ENCODE measurements at regions not wholly inside any gene's neighbourhood (a gene's known extent, or its start where the extent isn't known, plus 50 kb on each side); places are given as distances from the start of the nearest gene placed in this dataset.
"Not testable (repeated sequence)": the region's sequence is repeated elsewhere in the genome, so short reads cannot be mapped to it uniquely, and the experiment has no call there.

GRCh38 chr16:35798885-35799426, 2339.5 kb downstream of the TP53TG3F start:
- no peak overlapping the region for H3K4me2 ChIP-seq (ENCODE audit: unreplicated experiment)
- H3K27ac ChIP-seq: no peak overlapping the region
- TF ChIP-seq EZH2phosphoT487 (IDR thresholded peaks at IDR 0.05; ENCODE audit: insufficient read depth, low read depth) (no peak), EZH2 (IDR thresholded peaks at IDR 0.05; ENCODE audit: insufficient read depth, poor library complexity, severe bottlenecking) (no peak)
- H4K20me1 ChIP-seq (ENCODE audit: insufficient read depth): no peaks in the 10 kb centered on the region
- no peaks in the 10 kb centered on the region for H3K4me1 ChIP-seq (ENCODE audit: insufficient read depth)
- no peaks in the 10 kb centered on the region for H3K36me3 ChIP-seq (ENCODE audit: low read depth)
- no peak overlapping the region for H2AFZ ChIP-seq
- in situ Hi-C loops (cut with MboI): no loop called here
- no peaks in the 10 kb centered on the region for H3K9me2 ChIP-seq (ENCODE audit: insufficient read depth)
- WGBS, 2 experiments (ENCODE audit: low coverage in 1 of 2, low lambda C conversion rate in 2 of 2, missing lambda C conversion rate in 2 of 2): 37 to 38% methylated on average over 11 of the region's 11 CpGs
- no peaks in the 10 kb centered on the region for H3F3A ChIP-seq (ENCODE audit: insufficient read depth)
- no peak overlapping the region for H3K9ac ChIP-seq
- H3K79me2 ChIP-seq (ENCODE audit: insufficient read depth): no peaks in the 10 kb centered on the region
- no peaks in the 10 kb centered on the region for H3K9me3 ChIP-seq (ENCODE audit: low read depth)
- no peak overlapping the region for H3K4me3 ChIP-seq
- H3K27me3 ChIP-seq (replicated peaks; ENCODE audit: insufficient read depth): no peaks in the 10 kb centered on the region
- no peak for DNase-seq

GRCh38 chr16:35804465-35804864, 2345.1 kb downstream of the TP53TG3F start:
- H3K4me3 ChIP-seq; H3K27me3 ChIP-seq (replicated peaks; ENCODE audit: insufficient read depth); H3F3A ChIP-seq (ENCODE audit: insufficient read depth); H4K20me1 ChIP-seq (ENCODE audit: insufficient read depth); H3K9me2 ChIP-seq (ENCODE audit: insufficient read depth); H2AFZ ChIP-seq; H3K9me3 ChIP-seq (ENCODE audit: low read depth); H3K36me3 ChIP-seq (ENCODE audit: low read depth); H3K4me2 ChIP-seq (ENCODE audit: unreplicated experiment); H3K9ac ChIP-seq; H3K79me2 ChIP-seq (ENCODE audit: insufficient read depth); H3K4me1 ChIP-seq (ENCODE audit: insufficient read depth); H3K27ac ChIP-seq; in situ Hi-C loops (cut with MboI); DNase-seq: not testable (repeated sequence)

DNA sequence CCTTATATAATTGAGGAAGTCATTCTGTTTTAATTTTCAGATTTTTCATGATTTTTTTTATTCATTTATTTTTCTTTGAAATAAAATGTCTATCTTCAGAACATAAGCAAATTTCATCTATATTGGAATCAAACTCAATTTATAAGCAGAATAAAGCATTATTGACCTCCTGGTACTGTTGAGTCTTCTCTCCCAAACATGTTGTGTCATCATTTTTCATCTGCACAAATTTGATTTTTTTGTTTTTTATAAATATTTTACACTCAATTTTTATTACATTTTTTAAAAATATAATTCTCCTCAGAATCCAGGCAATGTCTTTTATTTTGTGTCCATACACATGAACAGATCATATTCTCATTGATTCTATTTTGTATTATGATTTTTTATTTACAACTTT, 2363.9 kb downstream of the TP53TG3F start:
- no peaks in the 10 kb centered on the region for H3K27me3 ChIP-seq (replicated peaks; ENCODE audit: insufficient read depth)
- no peaks in the 10 kb centered on the region for H3K9me2 ChIP-seq (ENCODE audit: insufficient read depth)
- no peak overlapping the region for H3K4me2 ChIP-seq (ENCODE audit: unreplicated experiment)
- H3K9me3 ChIP-seq (ENCODE audit: low read depth): no peaks in the 10 kb centered on the region
- no peak overlapping the region for H2AFZ ChIP-seq
- DNase-seq: no peak
- H3F3A ChIP-seq (ENCODE audit: insufficient read depth): no peaks in the 10 kb centered on the region
- no peak overlapping the region for H3K9ac ChIP-seq
- H3K79me2 ChIP-seq (ENCODE audit: insufficient read depth): no peaks in the 10 kb centered on the region
- H4K20me1 ChIP-seq (ENCODE audit: insufficient read depth): no peaks in the 10 kb centered on the region
- no peaks in the 10 kb centered on the region for H3K4me1 ChIP-seq (ENCODE audit: insufficient read depth)
- in situ Hi-C loops (cut with MboI): no loop called here
- no peak for TF ChIP-seq EZH2 (IDR thresholded peaks at IDR 0.05; ENCODE audit: insufficient read depth, poor library complexity, severe bottlenecking)
- no peak for TF ChIP-seq EZH2phosphoT487 (IDR thresholded peaks at IDR 0.05; ENCODE audit: insufficient read depth, low read depth)
- H3K4me3 ChIP-seq: no peak overlapping the region
- no peak overlapping the region for H3K27ac ChIP-seq
- no peaks in the 10 kb centered on the region for H3K36me3 ChIP-seq (ENCODE audit: low read depth)

DNA sequence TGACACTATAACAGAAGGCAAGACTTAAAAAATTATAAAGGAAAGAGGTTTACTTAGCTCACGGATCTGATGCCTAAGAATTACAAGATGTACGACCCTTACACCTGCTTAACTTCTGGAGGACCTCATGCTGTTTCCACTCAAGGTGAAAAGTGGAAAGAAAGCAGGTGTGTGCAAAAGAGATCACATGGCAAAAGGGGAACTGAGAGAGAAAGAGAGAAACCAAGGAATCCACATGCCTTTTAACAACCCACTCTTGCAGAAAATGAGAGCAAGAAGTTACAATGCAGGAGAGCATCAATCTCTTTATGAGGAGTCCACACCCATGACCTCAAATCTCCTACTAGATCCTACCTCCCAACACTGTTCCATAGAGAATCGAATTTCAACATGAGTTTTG, 2382.2 kb downstream of the TP53TG3F start:
- no peak overlapping the region for H3K4me3 ChIP-seq
- H4K20me1 ChIP-seq (ENCODE audit: insufficient read depth): no peaks in the 10 kb centered on the region
- no peak overlapping the region for H3K4me2 ChIP-seq (ENCODE audit: unreplicated experiment)
- no peaks in the 10 kb centered on the region for H3K9me3 ChIP-seq (ENCODE audit: low read depth)
- H3K79me2 ChIP-seq (ENCODE audit: insufficient read depth): no peaks in the 10 kb centered on the region
- no peaks in the 10 kb centered on the region for H3K9me2 ChIP-seq (ENCODE audit: insufficient read depth)
- H2AFZ ChIP-seq: no peak overlapping the region
- H3K27ac ChIP-seq: no peak overlapping the region
- H3K4me1 ChIP-seq (ENCODE audit: insufficient read depth): no peaks in the 10 kb centered on the region
- in situ Hi-C loops (cut with MboI): no loop called here
- DNase-seq: no peak
- no peak overlapping the region for H3K9ac ChIP-seq
- 3 to 8% methylated on average over 3 of the region's 3 CpGs for WGBS, 2 experiments (ENCODE audit: low coverage in 1 of 2, low lambda C conversion rate in 2 of 2, missing lambda C conversion rate in 2 of 2)
- no peaks in the 10 kb centered on the region for H3F3A ChIP-seq (ENCODE audit: insufficient read depth)
- H3K36me3 ChIP-seq (ENCODE audit: low read depth): no peaks in the 10 kb centered on the region
- H3K27me3 ChIP-seq (replicated peaks; ENCODE audit: insufficient read depth): no peaks in the 10 kb centered on the region
- no peak for TF ChIP-seq EZH2phosphoT487 (IDR thresholded peaks at IDR 0.05; ENCODE audit: insufficient read depth, low read depth)
- TF ChIP-seq EZH2 (IDR thresholded peaks at IDR 0.05; ENCODE audit: insufficient read depth, poor library complexity, severe bottlenecking): no peak

DNA sequence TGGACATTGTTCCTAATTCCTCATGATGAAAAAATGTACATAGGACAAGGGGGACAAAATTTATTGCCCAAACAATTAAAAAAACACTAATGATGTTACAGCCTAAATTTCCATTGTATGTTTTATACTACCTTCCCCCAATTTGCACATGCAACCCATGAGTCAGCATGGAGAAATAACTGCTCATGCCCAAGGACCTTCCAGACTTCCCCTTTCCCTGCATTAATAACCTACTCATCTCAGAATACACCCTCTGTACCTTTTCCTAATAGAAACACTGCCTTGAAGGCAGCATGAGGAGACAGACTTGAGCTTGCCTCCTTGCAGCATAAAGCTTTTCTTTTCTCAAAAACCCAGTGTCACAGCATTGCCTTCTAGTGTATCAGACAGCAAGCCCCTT, 2402.8 kb downstream of the TP53TG3F start:
- DNase-seq: no peak
- no peak overlapping the region for H3K4me2 ChIP-seq (ENCODE audit: unreplicated experiment)
- H3K27me3 ChIP-seq (replicated peaks; ENCODE audit: insufficient read depth): no peaks in the 10 kb centered on the region
- no peaks in the 10 kb centered on the region for H3K79me2 ChIP-seq (ENCODE audit: insufficient read depth)
- no peaks in the 10 kb centered on the region for H3K4me1 ChIP-seq (ENCODE audit: insufficient read depth)
- no peaks in the 10 kb centered on the region for H4K20me1 ChIP-seq (ENCODE audit: insufficient read depth)
- H3K36me3 ChIP-seq (ENCODE audit: low read depth): no peaks in the 10 kb centered on the region
- H3K27ac ChIP-seq: no peak overlapping the region
- H2AFZ ChIP-seq: no peak overlapping the region
- TF ChIP-seq EZH2 (IDR thresholded peaks at IDR 0.05; ENCODE audit: insufficient read depth, poor library complexity, severe bottlenecking) (no peak), EZH2phosphoT487 (IDR thresholded peaks at IDR 0.05; ENCODE audit: insufficient read depth, low read depth) (no peak)
- H3K4me3 ChIP-seq: no peak overlapping the region
- in situ Hi-C loops (cut with MboI): no loop called here
- no peaks in the 10 kb centered on the region for H3F3A ChIP-seq (ENCODE audit: insufficient read depth)
- no peaks in the 10 kb centered on the region for H3K9me2 ChIP-seq (ENCODE audit: insufficient read depth)
- H3K9ac ChIP-seq: no peak overlapping the region
- H3K9me3 ChIP-seq (ENCODE audit: low read depth): no peaks in the 10 kb centered on the region

All from GM23248 (cell line).